Rectal smooth muscle tissue (tissue), 1 donor: ENCODE measurements at regions not wholly inside any gene's neighbourhood (a gene's known extent, or its start where the extent isn't known, plus 50 kb on each side); places are given as distances from the start of the nearest gene placed in this dataset.

Experiments
- H3K27ac ChIP-seq: one replicate; pipeline ENCODE4 v1.7.0; 2013; ENCODE audit warnings: low read depth, low read length, inconsistent platforms
- H3K27me3 ChIP-seq: one replicate; pipeline ENCODE4 v1.7.0; 2013; ENCODE audit warnings: low read length; ENCODE audit not compliant: control insufficient read depth, insufficient read depth
- H3K36me3 ChIP-seq: one replicate; pipeline ENCODE4 v1.7.0; 2013; ENCODE audit warnings: low read length; ENCODE audit not compliant: control insufficient read depth, insufficient read depth
- H3K4me1 ChIP-seq: one replicate; pipeline ENCODE4 v1.7.0; 2013; ENCODE audit warnings: low read length; ENCODE audit not compliant: control insufficient read depth, insufficient read depth
- H3K4me3 ChIP-seq: one replicate; pipeline ENCODE4 v1.7.0; 2013; ENCODE audit warnings: low read length
- H3K9ac ChIP-seq: one replicate; pipeline ENCODE4 v1.7.0; 2013; ENCODE audit warnings: low read length

GRCh38 chr6:40901322-40902055 lies 137.5 kb downstream of the UNC5CL start:
- Histone ChIP-seq H3K27me3 (no peaks in the 10 kb centered on the region), H3K27ac (no peak overlapping the region), H3K4me1 (no peaks in the 10 kb centered on the region), H3K9ac (no peak overlapping the region), H3K36me3 (no peaks in the 10 kb centered on the region), H3K4me3 (no peak overlapping the region)

- H3K4me3 ChIP-seq = no peak overlapping the region
- H3K27ac ChIP-seq = no peak overlapping the region
- H3K36me3 ChIP-seq = no peaks in the 10 kb centered on the region
- no peaks in the 10 kb centered on the region for H3K4me1 ChIP-seq
- no peak overlapping the region for H3K9ac ChIP-seq
- no peaks in the 10 kb centered on the region for H3K27me3 ChIP-seq
Measured at GRCh38 chr6:40900791-40901190, 138.2 kb downstream of the UNC5CL start.

- no peak overlapping the region for H3K4me3 ChIP-seq
- H3K4me1 ChIP-seq = no peaks in the 10 kb centered on the region
- H3K9ac ChIP-seq = no peak overlapping the region
- H3K27ac ChIP-seq = no peak overlapping the region
- no peaks in the 10 kb centered on the region for H3K27me3 ChIP-seq
- H3K36me3 ChIP-seq = no peaks in the 10 kb centered on the region
Measured at GRCh38 chr6:40899684-40900155, 139.3 kb downstream of the UNC5CL start.

GRCh38 chr6:40898073-40898472 lies 140.9 kb downstream of the UNC5CL start:
- Histone ChIP-seq H3K27me3 (no peaks in the 10 kb centered on the region), H3K36me3 (no peaks in the 10 kb centered on the region), H3K4me3 (no peak overlapping the region), H3K4me1 (no peaks in the 10 kb centered on the region), H3K27ac (no peak overlapping the region), H3K9ac (no peak overlapping the region)

GRCh38 chr6:40897390-40898003 lies 141.5 kb downstream of the UNC5CL start:
- Histone ChIP-seq H3K4me1 (no peaks in the 10 kb centered on the region), H3K4me3 (no peak overlapping the region), H3K27ac (no peak overlapping the region), H3K9ac (no peak overlapping the region), H3K36me3 (no peaks in the 10 kb centered on the region), H3K27me3 (no peaks in the 10 kb centered on the region)

GRCh38 chr6:40896696-40897095 lies 142.3 kb downstream of the UNC5CL start:
- no peaks in the 10 kb centered on the region for H3K4me1 ChIP-seq
- no peaks in the 10 kb centered on the region for H3K36me3 ChIP-seq
- H3K27ac ChIP-seq = no peak overlapping the region
- no peak overlapping the region for H3K9ac ChIP-seq
- H3K4me3 ChIP-seq = no peak overlapping the region
- H3K27me3 ChIP-seq = no peaks in the 10 kb centered on the region

- Histone ChIP-seq H3K36me3 (no peaks in the 10 kb centered on the region), H3K27ac (no peak overlapping the region), H3K27me3 (peaks cover 2% of the 10 kb centered on the region), H3K4me1 (no peaks in the 10 kb centered on the region), H3K4me3 (no peak overlapping the region), H3K9ac (no peak overlapping the region)
Measured at GRCh38 chr6:40894962-40895799, 143.8 kb downstream of the UNC5CL start.

- Histone ChIP-seq H3K4me3 (no peak overlapping the region), H3K9ac (no peak overlapping the region), H3K4me1 (no peaks in the 10 kb centered on the region), H3K27me3 (peaks cover 2% of the 10 kb centered on the region), H3K27ac (no peak overlapping the region), H3K36me3 (no peaks in the 10 kb centered on the region)
Measured at GRCh38 chr6:40893021-40893420, 146.0 kb downstream of the UNC5CL start.

- Histone ChIP-seq H3K9ac (no peak overlapping the region), H3K4me3 (no peak overlapping the region), H3K27ac (no peak overlapping the region), H3K36me3 (no peaks in the 10 kb centered on the region), H3K4me1 (no peaks in the 10 kb centered on the region), H3K27me3 (peaks cover 2% of the 10 kb centered on the region)
Measured at GRCh38 chr6:40892223-40892622, 146.8 kb downstream of the UNC5CL start.

- H3K27ac ChIP-seq = no peak overlapping the region
Measured at GRCh38 chr6:40891686-40892085, 147.3 kb downstream of the UNC5CL start.

GRCh38 chr6:40891131-40891530 lies 147.9 kb downstream of the UNC5CL start:
- Histone ChIP-seq H3K36me3 (no peaks in the 10 kb centered on the region), H3K27ac (no peak overlapping the region), H3K9ac (no peak overlapping the region), H3K27me3 (peaks cover 2% of the 10 kb centered on the region), H3K4me3 (no peak overlapping the region), H3K4me1 (no peaks in the 10 kb centered on the region)

More at GRCh38 chr6:40891686-40892085, 147.3 kb downstream of the UNC5CL start:
- Histone ChIP-seq H3K9ac (no peak overlapping the region), H3K4me3 (no peak overlapping the region), H3K27me3 (peaks cover 2% of the 10 kb centered on the region), H3K4me1 (no peaks in the 10 kb centered on the region), H3K36me3 (no peaks in the 10 kb centered on the region)

- H3K9ac ChIP-seq = no peak overlapping the region
- H3K27me3 ChIP-seq = peaks cover 2% of the 10 kb centered on the region
- H3K4me1 ChIP-seq = no peaks in the 10 kb centered on the region
Measured at GRCh38 chr6:40889137-40889832, 149.7 kb downstream of the UNC5CL start.

More at GRCh38 chr6:40889137-40889832, 149.7 kb downstream of the UNC5CL start:
- Histone ChIP-seq H3K27ac (no peak overlapping the region), H3K36me3 (no peaks in the 10 kb centered on the region), H3K4me3 (no peak overlapping the region)
